Natural killer cell (primary cell): ENCODE measurements at regions not wholly inside any gene's neighbourhood (a gene's known extent, or its start where the extent isn't known, plus 50 kb on each side); places are given as distances from the start of the nearest gene placed in this dataset.

Experiments used
- ATAC-seq, 3 donors: fragments of 150-1000 bp in 2 of 3; fragments of 200-7000 bp in 1 of 3; cut with Tn5 transposase; 1 replicate in 1 of 3; 2 replicates in 2 of 3; pipeline ENCODE4 v1.10.0; 2021; ENCODE audit warnings: mild to moderate bottlenecking in 2 of 3, moderate library complexity in 2 of 3
- DNase-seq, 2 donors: peaks; one replicate each; pipeline versions ENCODE4 v3.0.0 to v3.0.0-alpha.2; 2013 to 2021; ENCODE audit warnings: mixed read lengths in 1 of 2
- H3K27ac ChIP-seq: one replicate; pipeline ENCODE4 v1.5.1; 2013; ENCODE audit warnings: mild to moderate bottlenecking, low read length
- H3K27me3 ChIP-seq: one replicate; pipeline ENCODE4 v1.6.1; 2013; ENCODE audit warnings: low read length; ENCODE audit not compliant: control insufficient read depth, insufficient read depth
- H3K36me3 ChIP-seq: one replicate; pipeline ENCODE4 v1.6.1; 2013; ENCODE audit warnings: low read length; ENCODE audit not compliant: control insufficient read depth, insufficient read depth
- H3K4me1 ChIP-seq: one replicate; pipeline ENCODE4 v1.6.1; 2013; ENCODE audit warnings: low read length; ENCODE audit not compliant: control insufficient read depth, insufficient read depth
- H3K4me3 ChIP-seq: one replicate; pipeline ENCODE4 v1.5.1; 2013; ENCODE audit warnings: low read length
- H3K9me3 ChIP-seq: one replicate; pipeline ENCODE4 v1.6.1; 2013; ENCODE audit warnings: low read length; ENCODE audit not compliant: control insufficient read depth, insufficient read depth
- H3K27ac Mint-ChIP-seq, 2 donors: one replicate each; pipeline ENCODE4 v1.8.0; 2022; ENCODE audit warnings: mild to moderate bottlenecking in 2 of 2, mixed read lengths in 2 of 2, moderate library complexity in 1 of 2
- H3K27me3 Mint-ChIP-seq, 2 donors: one replicate each; pipeline ENCODE4 v1.8.0; 2022; ENCODE audit warnings: low read depth in 2 of 2, mixed read lengths in 2 of 2
- H3K36me3 Mint-ChIP-seq: one replicate; pipeline ENCODE4 v1.8.0; 2022; ENCODE audit warnings: mixed read lengths
- H3K4me1 Mint-ChIP-seq, 2 donors: one replicate each; pipeline ENCODE4 v1.8.0; 2022; ENCODE audit warnings: mixed read lengths in 2 of 2
- H3K4me3 Mint-ChIP-seq: one replicate; pipeline ENCODE4 v1.8.0; 2022; ENCODE audit warnings: mild to moderate bottlenecking, moderate library complexity, mixed read lengths
- H3K9me3 Mint-ChIP-seq, 2 donors: one replicate each; pipeline ENCODE4 v1.8.0; 2022; ENCODE audit warnings: mixed read lengths in 2 of 2
- CTCF ChIP-seq: fragments of 200-600 bp; IDR thresholded peaks from one replicate; pipeline ENCODE4 v1.8.0; 2022; ENCODE audit warnings: antibody characterized with exemption
- WGBS: methylation state at CpG from one replicate; pipeline ENCODE4 v1.1.7; 2013; ENCODE audit warnings: missing lambda C conversion rate; ENCODE audit not compliant: insufficient coverage; 5-methylcytosine and 5-hydroxymethylcytosine counted together
- intact Hi-C: fragments of 100-400 bp; cut with micrococcal nuclease; formaldehyde crosslinking; loops from one replicate; pipeline ENCODE4 v1.14.2; 2022

- no peak overlapping the region for H3K4me3 Mint-ChIP-seq
- H3K4me3 ChIP-seq: no peak overlapping the region
- H3K4me1 ChIP-seq: no peaks in the 10 kb centered on the region
- no peak overlapping the region for H3K27ac ChIP-seq
- intact Hi-C loops: no loop called here
- H3K9me3 ChIP-seq: no peaks in the 10 kb centered on the region
- H3K4me1 Mint-ChIP-seq: no peaks in the 10 kb centered on the region
- H3K9me3 Mint-ChIP-seq: peaks cover 0 to 4% of the 10 kb centered on the region in 2 donors
- H3K27me3 Mint-ChIP-seq: no peaks in the 10 kb centered on the region
- H3K36me3 ChIP-seq: no peaks in the 10 kb centered on the region
- no peaks in the 10 kb centered on the region for H3K27me3 ChIP-seq
- no peak for ATAC-seq
- DNase-seq: no peak
- no peak for TF ChIP-seq CTCF
- no peaks in the 10 kb centered on the region for H3K36me3 Mint-ChIP-seq
- H3K27ac Mint-ChIP-seq: no peak overlapping the region
Observed at GRCh38 chr3:137199678-137200077, 241.9 kb downstream of the IL20RB start.

GRCh38 chr3:137201066-137201465 lies 243.3 kb downstream of the IL20RB start:
- Histone ChIP-seq H3K27ac (no peak overlapping the region), H3K36me3 (no peaks in the 10 kb centered on the region), H3K4me1 (no peaks in the 10 kb centered on the region), H3K4me3 (no peak overlapping the region), H3K9me3 (no peaks in the 10 kb centered on the region), H3K27me3 (no peaks in the 10 kb centered on the region)
- Mint-ChIP-seq H3K27ac (no peak overlapping the region), H3K36me3 (no peaks in the 10 kb centered on the region), H3K9me3 (peaks cover 0 to 4% of the 10 kb centered on the region in 2 donors), H3K4me3 (no peak overlapping the region), H3K4me1 (no peaks in the 10 kb centered on the region), H3K27me3 (peaks cover 0 to 2% of the 10 kb centered on the region in 2 donors)
- 79% methylated on average over 3 of the region's 3 CpGs for WGBS
- DNase-seq (no peak), ATAC-seq (no peak)
- intact Hi-C loops: no loop called here
- TF ChIP-seq CTCF: no peak

GRCh38 chr3:137202941-137203340 lies 245.2 kb downstream of the IL20RB start:
- ATAC-seq (no peak), DNase-seq (no peak)
- no peak for TF ChIP-seq CTCF
- H3K4me1 ChIP-seq: no peaks in the 10 kb centered on the region
- H3K4me3 ChIP-seq: no peak overlapping the region
- Mint-ChIP-seq H3K27me3 (peaks cover 0 to 2% of the 10 kb centered on the region in 2 donors), H3K36me3 (no peaks in the 10 kb centered on the region), H3K9me3 (peaks cover 0 to 4% of the 10 kb centered on the region in 2 donors), H3K4me1 (no peaks in the 10 kb centered on the region), H3K27ac (no peak overlapping the region), H3K4me3 (no peak overlapping the region)
- intact Hi-C loops: no loop called here
- no peaks in the 10 kb centered on the region for H3K9me3 ChIP-seq
- no peaks in the 10 kb centered on the region for H3K27me3 ChIP-seq
- no peak overlapping the region for H3K27ac ChIP-seq
- H3K36me3 ChIP-seq: no peaks in the 10 kb centered on the region
- WGBS: 87% methylated on average over 5 of the region's 5 CpGs

GRCh38 chr3:137204409-137204808 lies 246.6 kb downstream of the IL20RB start:
- H3K27ac ChIP-seq: no peak overlapping the region
- Mint-ChIP-seq H3K4me3 (no peak overlapping the region), H3K36me3 (no peaks in the 10 kb centered on the region), H3K27ac (no peak overlapping the region), H3K4me1 (no peaks in the 10 kb centered on the region), H3K9me3 (peaks cover 0 to 4% of the 10 kb centered on the region in 2 donors), H3K27me3 (peaks cover 0 to 2% of the 10 kb centered on the region in 2 donors)
- no peak overlapping the region for H3K4me3 ChIP-seq
- DNase-seq (no peak), ATAC-seq (no peak)
- H3K4me1 ChIP-seq: no peaks in the 10 kb centered on the region
- 86% methylated on average over 3 of the region's 3 CpGs for WGBS
- no peak for TF ChIP-seq CTCF
- intact Hi-C loops: no loop called here
- no peaks in the 10 kb centered on the region for H3K9me3 ChIP-seq
- H3K36me3 ChIP-seq: no peaks in the 10 kb centered on the region
- H3K27me3 ChIP-seq: no peaks in the 10 kb centered on the region
